ENCODE measurements at regions not wholly inside any gene's neighbourhood (a gene's known extent, or its start where the extent isn't known, plus 50 kb on each side); places are given as distances from the start of the nearest gene placed in this dataset.

- TF ChIP-seq, protein P1, sequence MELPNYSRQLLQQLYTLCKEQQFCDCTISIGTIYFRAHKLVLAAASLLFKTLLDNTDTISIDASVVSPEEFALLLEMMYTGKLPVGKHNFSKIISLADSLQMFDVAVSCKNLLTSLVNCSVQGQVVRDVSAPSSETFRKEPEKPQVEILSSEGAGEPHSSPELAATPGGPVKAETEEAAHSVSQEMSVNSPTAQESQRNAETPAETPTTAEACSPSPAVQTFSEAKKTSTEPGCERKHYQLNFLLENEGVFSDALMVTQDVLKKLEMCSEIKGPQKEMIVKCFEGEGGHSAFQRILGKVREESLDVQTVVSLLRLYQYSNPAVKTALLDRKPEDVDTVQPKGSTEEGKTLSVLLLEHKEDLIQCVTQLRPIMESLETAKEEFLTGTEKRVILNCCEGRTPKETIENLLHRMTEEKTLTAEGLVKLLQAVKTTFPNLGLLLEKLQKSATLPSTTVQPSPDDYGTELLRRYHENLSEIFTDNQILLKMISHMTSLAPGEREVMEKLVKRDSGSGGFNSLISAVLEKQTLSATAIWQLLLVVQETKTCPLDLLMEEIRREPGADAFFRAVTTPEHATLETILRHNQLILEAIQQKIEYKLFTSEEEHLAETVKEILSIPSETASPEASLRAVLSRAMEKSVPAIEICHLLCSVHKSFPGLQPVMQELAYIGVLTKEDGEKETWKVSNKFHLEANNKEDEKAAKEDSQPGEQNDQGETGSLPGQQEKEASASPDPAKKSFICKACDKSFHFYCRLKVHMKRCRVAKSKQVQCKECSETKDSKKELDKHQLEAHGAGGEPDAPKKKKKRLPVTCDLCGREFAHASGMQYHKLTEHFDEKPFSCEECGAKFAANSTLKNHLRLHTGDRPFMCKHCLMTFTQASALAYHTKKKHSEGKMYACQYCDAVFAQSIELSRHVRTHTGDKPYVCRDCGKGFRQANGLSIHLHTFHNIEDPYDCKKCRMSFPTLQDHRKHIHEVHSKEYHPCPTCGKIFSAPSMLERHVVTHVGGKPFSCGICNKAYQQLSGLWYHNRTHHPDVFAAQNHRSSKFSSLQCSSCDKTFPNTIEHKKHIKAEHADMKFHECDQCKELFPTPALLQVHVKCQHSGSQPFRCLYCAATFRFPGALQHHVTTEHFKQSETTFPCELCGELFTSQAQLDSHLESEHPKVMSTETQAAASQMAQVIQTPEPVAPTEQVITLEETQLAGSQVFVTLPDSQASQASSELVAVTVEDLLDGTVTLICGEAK (IDR thresholded peaks at IDR 0.05; ENCODE audit: borderline replicate concordance): no peak
- TF ChIP-seq HDGF (IDR thresholded peaks at IDR 0.05): no peak
- TF ChIP-seq MTA3 (IDR thresholded peaks at IDR 0.05; ENCODE audit: borderline replicate concordance, low read length): no peak
These were observed 159.1 kb upstream of the KIT start (continued) for GRCh38 chr4:54498661-54499111.

- Histone ChIP-seq H3K4me1 (ENCODE audit: control insufficient read depth, insufficient read depth, low read length) (no peaks in the 10 kb centered on the region), H3K79me2 (ENCODE audit: control insufficient read depth, insufficient read depth, low read length) (no peaks in the 10 kb centered on the region), H2AFZ (ENCODE audit: control insufficient read depth, low read depth, low read length) (no peak overlapping the region), H4K20me1 (ENCODE audit: control insufficient read depth, insufficient read depth) (no peaks in the 10 kb centered on the region), H3K4me2 (ENCODE audit: control insufficient read depth, insufficient read depth) (no peak overlapping the region), H3K4me3 (no peak overlapping the region), H3K9me3 (replicated peaks; ENCODE audit: control insufficient read depth, insufficient read depth, low read length) (no peaks in the 10 kb centered on the region), H3K9ac (ENCODE audit: control insufficient read depth, insufficient read depth, low read length) (no peak overlapping the region), H3K36me3 (ENCODE audit: control insufficient read depth in 2 of 2, insufficient read depth in 2 of 2, low read length in 1 of 2) (no peaks in the 10 kb centered on the region), H3K27me3 (replicated peaks in 1 of 2; ENCODE audit: control insufficient read depth in 2 of 2, insufficient read depth in 2 of 2, low read length in 1 of 2) (no peaks in the 10 kb centered on the region), H3K27ac (ENCODE audit: control insufficient read depth, insufficient read depth) (no peak overlapping the region)
- 24% methylated on average over 7 of the region's 7 CpGs for WGBS (ENCODE audit: insufficient coverage, insufficient replicate concordance, low lambda C conversion rate, missing lambda C conversion rate)
- intact Hi-C loops (cut with micrococcal nuclease; ENCODE audit: unreplicated experiment) (no loop called here), in situ Hi-C loops (cut with MboI) (no loop called here)
- ATAC-seq (no peak), FAIRE-seq (no peak), DNase-seq (ENCODE audit: low read depth, low spot score) (no peak)
- SMC1A ChIA-PET (ENCODE audit: uncharacterized antibody, unreplicated experiment): no interaction called here
- RAD21 ChIA-PET (ENCODE audit: unreplicated experiment): no interaction called here
- CTCF ChIA-PET: no interaction called here
- POLR2A ChIA-PET: no interaction called here
- no TSS peak for BruUV-seq (replicated peaks)
- TF ChIP-seq PML (IDR thresholded peaks at IDR 0.05; ENCODE audit: low read length) (no peak), SUPT20H (IDR thresholded peaks at IDR 0.05; ENCODE audit: borderline replicate concordance, control insufficient read depth, low read depth, low read length) (no peak), STAT3 (IDR thresholded peaks at IDR 0.05; ENCODE audit: low read depth, low read length) (no peak), NFYA (IDR thresholded peaks at IDR 0.05; ENCODE audit: borderline replicate concordance, low read depth, low read length) (no peak), RAD21 (IDR thresholded peaks at IDR 0.05; ENCODE audit: insufficient read depth, low read depth, low read length) (no peak), SUZ12 (IDR thresholded peaks at IDR 0.05; ENCODE audit: unreplicated experiment) (no peak), SIN3A (IDR thresholded peaks at IDR 0.05; ENCODE audit: low read depth, low read length) (no peak), ZZZ3 (IDR thresholded peaks at IDR 0.05; ENCODE audit: control insufficient read depth, insufficient read length, low read depth) (no peak), RUNX3 (IDR thresholded peaks at IDR 0.05; ENCODE audit: low read length) (no peak), WRNIP1 (IDR thresholded peaks at IDR 0.05; ENCODE audit: borderline replicate concordance, low read depth, low read length) (no peak), POLR2AphosphoS2 (IDR thresholded peaks at IDR 0.05; ENCODE audit: low read depth, low read length) (no peak), NFIC (IDR thresholded peaks at IDR 0.05; ENCODE audit: low read depth, low read length) (no peak)
- TF ChIP-seq, protein P2, sequence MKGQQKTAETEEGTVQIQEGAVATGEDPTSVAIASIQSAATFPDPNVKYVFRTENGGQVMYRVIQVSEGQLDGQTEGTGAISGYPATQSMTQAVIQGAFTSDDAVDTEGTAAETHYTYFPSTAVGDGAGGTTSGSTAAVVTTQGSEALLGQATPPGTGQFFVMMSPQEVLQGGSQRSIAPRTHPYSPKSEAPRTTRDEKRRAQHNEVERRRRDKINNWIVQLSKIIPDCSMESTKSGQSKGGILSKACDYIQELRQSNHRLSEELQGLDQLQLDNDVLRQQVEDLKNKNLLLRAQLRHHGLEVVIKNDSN (IDR thresholded peaks at IDR 0.05; ENCODE audit: borderline replicate concordance, extremely low read length, insufficient read depth, low read depth, low read length): no peak
- TF ChIP-seq, protein P3, sequence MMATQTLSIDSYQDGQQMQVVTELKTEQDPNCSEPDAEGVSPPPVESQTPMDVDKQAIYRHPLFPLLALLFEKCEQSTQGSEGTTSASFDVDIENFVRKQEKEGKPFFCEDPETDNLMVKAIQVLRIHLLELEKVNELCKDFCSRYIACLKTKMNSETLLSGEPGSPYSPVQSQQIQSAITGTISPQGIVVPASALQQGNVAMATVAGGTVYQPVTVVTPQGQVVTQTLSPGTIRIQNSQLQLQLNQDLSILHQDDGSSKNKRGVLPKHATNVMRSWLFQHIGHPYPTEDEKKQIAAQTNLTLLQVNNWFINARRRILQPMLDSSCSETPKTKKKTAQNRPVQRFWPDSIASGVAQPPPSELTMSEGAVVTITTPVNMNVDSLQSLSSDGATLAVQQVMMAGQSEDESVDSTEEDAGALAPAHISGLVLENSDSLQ (IDR thresholded peaks at IDR 0.05): no peak
These were observed 158.3 kb upstream of the KIT start for GRCh38 chr4:54499308-54500074.

All from GM12878 (cell line).